Ishikawa (cell line): ENCODE measurements at regions not wholly inside any gene's neighbourhood (a gene's known extent, or its start where the extent isn't known, plus 50 kb on each side); places are given as distances from the start of the nearest gene placed in this dataset.

Experiments used
- CEBPB ChIP-seq: IDR thresholded peaks from 2 replicates; pipeline ENCODE4 v1.6.1; 2012
- CREB1 ChIP-seq: IDR thresholded peaks from 2 replicates; pipeline ENCODE4 v1.6.1; 2012; ENCODE audit warnings: low read depth
- EGR1 ChIP-seq: IDR thresholded peaks from 2 replicates; pipeline ENCODE4 v1.6.1; 2012
- EP300 ChIP-seq: IDR thresholded peaks from 2 replicates; pipeline ENCODE4 v1.6.1; 2012; ENCODE audit warnings: borderline replicate concordance
- FOXM1 ChIP-seq: IDR thresholded peaks from 2 replicates; pipeline ENCODE4 v1.6.1; 2012; ENCODE audit warnings: low read depth, borderline replicate concordance
- NFIC ChIP-seq: IDR thresholded peaks from 2 replicates; pipeline ENCODE4 v1.6.1; 2012
- RAD21 ChIP-seq: IDR thresholded peaks from 2 replicates; pipeline ENCODE4 v1.6.1; 2012; ENCODE audit warnings: low read depth
- TAF1 ChIP-seq: IDR thresholded peaks from 2 replicates; pipeline ENCODE4 v1.6.1; 2012; ENCODE audit warnings: low read depth, mild to moderate bottlenecking
- TCF12 ChIP-seq: IDR thresholded peaks from 2 replicates; pipeline ENCODE4 v1.6.1; 2012; ENCODE audit warnings: low read depth
- TEAD4 ChIP-seq: IDR thresholded peaks from 2 replicates; pipeline ENCODE4 v1.6.1; 2012
- YY1 ChIP-seq: IDR thresholded peaks from 2 replicates; pipeline ENCODE4 v1.6.1; 2012; ENCODE audit warnings: low read depth
- ZBTB7A ChIP-seq: IDR thresholded peaks from 2 replicates; pipeline ENCODE4 v1.6.1; 2012; ENCODE audit warnings: low read depth
- TF ChIP-seq, protein P1 (sequence below): IDR thresholded peaks from 2 replicates; pipeline ENCODE4 v1.6.1; 2012
- TF ChIP-seq, protein P2 (sequence below): IDR thresholded peaks from 2 replicates; pipeline ENCODE4 v1.6.1; 2012; ENCODE audit warnings: low read depth, mild to moderate bottlenecking
- TF ChIP-seq, protein P3 (sequence below): IDR thresholded peaks from 2 replicates; pipeline ENCODE4 v1.6.1; 2012

DNA sequence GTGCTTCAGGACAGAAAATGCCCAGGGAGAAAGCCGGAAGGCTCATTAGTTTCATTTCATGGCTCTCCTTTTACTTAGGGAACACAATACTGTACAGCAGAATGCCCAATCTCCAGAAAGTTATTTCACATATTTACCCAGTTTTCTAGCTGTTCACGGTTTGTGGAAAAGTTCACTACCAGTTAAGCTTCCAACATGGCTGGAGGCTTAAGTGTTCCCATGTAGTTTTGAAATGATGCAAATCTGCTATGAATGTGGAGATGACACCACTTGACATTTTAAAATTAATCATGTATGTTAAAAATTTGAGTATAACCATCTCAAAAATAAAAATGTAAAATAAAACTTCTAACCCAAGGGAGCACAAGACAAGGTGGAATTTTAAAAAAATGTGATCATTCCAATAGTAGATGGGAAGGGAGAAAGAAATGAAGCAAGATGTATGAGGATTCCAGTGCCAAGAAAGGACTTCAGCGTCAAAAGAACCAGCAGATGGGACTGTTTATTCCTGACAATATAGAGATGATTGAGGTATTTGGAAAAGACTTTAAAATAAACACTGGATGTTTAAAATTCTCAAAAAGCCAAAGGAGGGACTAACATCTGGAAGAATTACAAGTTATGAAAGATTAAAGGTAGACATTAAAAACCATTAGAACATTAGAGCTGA is 60.9 kb upstream of the OSR1 start:
- no peak for TF ChIP-seq TCF12
- no peak for TF ChIP-seq ZBTB7A
- no peak for TF ChIP-seq RAD21
- no peak for TF ChIP-seq TEAD4
- no peak for TF ChIP-seq YY1
- no peak for TF ChIP-seq CEBPB
- TF ChIP-seq CREB1 = no peak
- TF ChIP-seq NFIC = no peak
- TF ChIP-seq, protein P1, sequence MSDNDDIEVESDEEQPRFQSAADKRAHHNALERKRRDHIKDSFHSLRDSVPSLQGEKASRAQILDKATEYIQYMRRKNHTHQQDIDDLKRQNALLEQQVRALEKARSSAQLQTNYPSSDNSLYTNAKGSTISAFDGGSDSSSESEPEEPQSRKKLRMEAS = no peak
- TF ChIP-seq, protein P2, sequence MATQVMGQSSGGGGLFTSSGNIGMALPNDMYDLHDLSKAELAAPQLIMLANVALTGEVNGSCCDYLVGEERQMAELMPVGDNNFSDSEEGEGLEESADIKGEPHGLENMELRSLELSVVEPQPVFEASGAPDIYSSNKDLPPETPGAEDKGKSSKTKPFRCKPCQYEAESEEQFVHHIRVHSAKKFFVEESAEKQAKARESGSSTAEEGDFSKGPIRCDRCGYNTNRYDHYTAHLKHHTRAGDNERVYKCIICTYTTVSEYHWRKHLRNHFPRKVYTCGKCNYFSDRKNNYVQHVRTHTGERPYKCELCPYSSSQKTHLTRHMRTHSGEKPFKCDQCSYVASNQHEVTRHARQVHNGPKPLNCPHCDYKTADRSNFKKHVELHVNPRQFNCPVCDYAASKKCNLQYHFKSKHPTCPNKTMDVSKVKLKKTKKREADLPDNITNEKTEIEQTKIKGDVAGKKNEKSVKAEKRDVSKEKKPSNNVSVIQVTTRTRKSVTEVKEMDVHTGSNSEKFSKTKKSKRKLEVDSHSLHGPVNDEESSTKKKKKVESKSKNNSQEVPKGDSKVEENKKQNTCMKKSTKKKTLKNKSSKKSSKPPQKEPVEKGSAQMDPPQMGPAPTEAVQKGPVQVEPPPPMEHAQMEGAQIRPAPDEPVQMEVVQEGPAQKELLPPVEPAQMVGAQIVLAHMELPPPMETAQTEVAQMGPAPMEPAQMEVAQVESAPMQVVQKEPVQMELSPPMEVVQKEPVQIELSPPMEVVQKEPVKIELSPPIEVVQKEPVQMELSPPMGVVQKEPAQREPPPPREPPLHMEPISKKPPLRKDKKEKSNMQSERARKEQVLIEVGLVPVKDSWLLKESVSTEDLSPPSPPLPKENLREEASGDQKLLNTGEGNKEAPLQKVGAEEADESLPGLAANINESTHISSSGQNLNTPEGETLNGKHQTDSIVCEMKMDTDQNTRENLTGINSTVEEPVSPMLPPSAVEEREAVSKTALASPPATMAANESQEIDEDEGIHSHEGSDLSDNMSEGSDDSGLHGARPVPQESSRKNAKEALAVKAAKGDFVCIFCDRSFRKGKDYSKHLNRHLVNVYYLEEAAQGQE = no peak
- no peak for TF ChIP-seq TAF1
- no peak for TF ChIP-seq EP300

GRCh38 chr2:19416784-19417684 is 58.6 kb upstream of the OSR1 start:
- TF ChIP-seq FOXM1 (no peak), ZBTB7A (no peak), TCF12 (no peak), TAF1 (no peak), EP300 (no peak), CEBPB (no peak), EGR1 (no peak), CREB1 (no peak), NFIC (no peak), RAD21 (no peak), YY1 (no peak)
- TF ChIP-seq, protein P1 = no peak
- TF ChIP-seq, protein P2 = no peak
- TF ChIP-seq, protein P3, sequence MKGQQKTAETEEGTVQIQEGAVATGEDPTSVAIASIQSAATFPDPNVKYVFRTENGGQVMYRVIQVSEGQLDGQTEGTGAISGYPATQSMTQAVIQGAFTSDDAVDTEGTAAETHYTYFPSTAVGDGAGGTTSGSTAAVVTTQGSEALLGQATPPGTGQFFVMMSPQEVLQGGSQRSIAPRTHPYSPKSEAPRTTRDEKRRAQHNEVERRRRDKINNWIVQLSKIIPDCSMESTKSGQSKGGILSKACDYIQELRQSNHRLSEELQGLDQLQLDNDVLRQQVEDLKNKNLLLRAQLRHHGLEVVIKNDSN = no peak

DNA sequence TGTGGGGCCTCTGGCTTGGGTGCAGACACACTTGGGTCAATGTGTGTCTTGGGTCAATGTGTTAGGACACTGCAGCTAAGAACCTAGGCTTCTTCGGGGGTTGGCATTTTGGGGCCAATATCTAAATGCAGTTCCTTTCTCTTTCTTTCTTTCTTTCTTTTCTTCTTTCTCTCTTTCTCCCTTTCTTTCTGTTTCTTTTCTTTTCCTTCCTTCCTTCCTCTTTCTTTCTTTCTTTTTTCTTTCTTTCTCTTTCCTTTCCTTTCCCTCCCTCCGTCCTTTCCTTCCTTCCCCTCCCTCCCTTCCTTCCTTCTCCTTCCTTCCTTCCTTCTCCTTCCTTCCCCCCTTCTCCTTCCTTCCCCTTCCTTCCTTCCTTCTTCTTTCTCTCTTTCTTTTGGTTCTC is 57.7 kb upstream of the OSR1 start:
- TF ChIP-seq, protein P3 = no peak

DNA sequence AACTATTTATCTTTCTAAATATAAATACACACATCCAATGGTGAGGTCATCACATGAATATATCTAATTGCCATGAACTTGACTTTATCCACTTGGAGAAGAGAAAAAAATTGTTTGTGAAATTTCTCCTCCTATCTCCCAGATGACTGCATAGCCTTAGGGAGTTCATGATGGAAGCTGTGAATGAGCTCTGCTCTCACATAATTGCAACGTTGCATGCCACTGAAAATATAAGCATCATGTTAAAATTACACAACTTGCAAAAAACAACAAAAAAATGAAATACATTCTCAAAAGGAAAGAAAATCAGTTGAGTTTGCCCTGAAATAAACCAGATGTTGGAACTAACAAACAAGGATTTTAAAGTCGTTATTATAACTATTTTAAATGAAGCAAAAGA is 50.6 kb upstream of the OSR1 start:
- TF ChIP-seq RAD21 (no peak), EP300 (no peak), ZBTB7A (no peak)
- TF ChIP-seq, protein P3 = no peak
- TF ChIP-seq, protein P2 = no peak
